ENCODE measurements at regions not wholly inside any gene's neighbourhood (a gene's known extent, or its start where the extent isn't known, plus 50 kb on each side); places are given as distances from the start of the nearest gene placed in this dataset.
"Not testable (repeated sequence)": the region's sequence is repeated elsewhere in the genome, so short reads cannot be mapped to it uniquely, and the experiment has no call there.

DNA sequence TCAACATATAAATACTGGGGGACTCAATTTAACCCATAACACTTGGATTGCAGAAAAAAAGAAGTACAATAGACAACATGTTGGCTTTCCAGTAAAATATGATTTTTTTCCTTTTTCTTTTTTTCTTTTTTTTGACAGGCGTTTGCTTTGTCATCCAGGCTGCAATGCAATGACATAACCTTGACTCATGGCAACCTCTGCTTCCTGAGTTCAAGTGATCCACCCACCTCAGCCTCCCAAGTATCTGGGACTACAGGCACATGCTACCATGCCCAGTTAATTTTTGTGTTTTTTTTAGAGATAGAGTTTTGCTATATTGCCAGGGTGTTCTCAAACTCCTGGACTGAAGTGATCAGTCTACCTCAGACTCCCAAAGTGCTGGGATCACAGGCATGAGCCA lies 1512.0 kb upstream of the PRMT6 start:
- H3K4me1 ChIP-seq (ENCODE audit: control insufficient read depth in 3 of 3, insufficient read depth in 2 of 3, low read depth in 1 of 3, low read length in 2 of 3), result no peaks in the 10 kb centered on the region
- no peaks in the 10 kb centered on the region for H3K9me3 ChIP-seq (ENCODE audit: control insufficient read depth in 2 of 2, insufficient read depth in 1 of 2, low read depth in 1 of 2, low read length in 1 of 2)
- H3K27me3 ChIP-seq (ENCODE audit: control insufficient read depth in 3 of 3, insufficient read depth in 3 of 3, low read length in 3 of 3), result no peaks in the 10 kb centered on the region
- no peak for FAIRE-seq
- DNase-seq, result no peak
- WGBS, 3 donors, result 62 to 69% (median 68%) methylated on average over 1 of the region's 1 CpG
- H3K4me3 ChIP-seq (ENCODE audit: low read depth in 1 of 3, low read length in 3 of 3), result no peak overlapping the region
- no peak overlapping the region for H3K27ac ChIP-seq (ENCODE audit: low read depth in 1 of 3, low read length in 2 of 3)
- H3K36me3 ChIP-seq (ENCODE audit: control insufficient read depth in 3 of 3, insufficient read depth in 2 of 3, low read depth in 1 of 3, low read length in 3 of 3), result no peaks in the 10 kb centered on the region

DNA sequence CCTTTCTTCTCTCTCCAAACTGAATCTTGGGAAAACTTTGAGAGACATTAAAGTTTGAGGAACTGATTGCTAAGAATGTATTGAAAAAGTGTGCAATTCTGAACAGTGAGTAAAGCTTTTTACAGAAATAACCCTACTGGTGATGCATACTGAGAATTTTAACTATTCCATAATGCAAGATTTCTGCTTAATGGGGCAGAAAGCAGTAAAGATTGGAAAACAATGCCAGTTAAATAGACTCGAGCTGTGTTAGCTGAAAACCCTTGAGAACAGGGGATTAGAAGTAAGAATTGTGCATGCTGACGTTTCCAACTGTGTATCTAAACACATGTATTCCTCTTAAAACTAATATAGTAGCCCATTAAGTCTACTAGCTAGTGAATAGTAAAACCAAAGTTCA lies 1500.2 kb upstream of the PRMT6 start:
- Histone ChIP-seq H3K27ac (ENCODE audit: low read depth in 1 of 3, low read length in 2 of 3) (no peak overlapping the region), H3K4me3 (ENCODE audit: low read depth in 1 of 3, low read length in 3 of 3) (no peak overlapping the region), H3K4me1 (ENCODE audit: control insufficient read depth in 3 of 3, insufficient read depth in 2 of 3, low read depth in 1 of 3, low read length in 2 of 3) (no peaks in the 10 kb centered on the region), H3K36me3 (ENCODE audit: control insufficient read depth in 3 of 3, insufficient read depth in 2 of 3, low read depth in 1 of 3, low read length in 3 of 3) (no peaks in the 10 kb centered on the region), H3K27me3 (ENCODE audit: control insufficient read depth in 3 of 3, insufficient read depth in 3 of 3, low read length in 3 of 3) (no peaks in the 10 kb centered on the region), H3K9me3 (ENCODE audit: control insufficient read depth in 2 of 2, insufficient read depth in 1 of 2, low read depth in 1 of 2, low read length in 1 of 2) (no peaks in the 10 kb centered on the region)
- FAIRE-seq (no peak), DNase-seq (no peak)
- WGBS, 3 donors, result 38 to 45% (median 42%) methylated on average over 2 of the region's 2 CpGs

DNA sequence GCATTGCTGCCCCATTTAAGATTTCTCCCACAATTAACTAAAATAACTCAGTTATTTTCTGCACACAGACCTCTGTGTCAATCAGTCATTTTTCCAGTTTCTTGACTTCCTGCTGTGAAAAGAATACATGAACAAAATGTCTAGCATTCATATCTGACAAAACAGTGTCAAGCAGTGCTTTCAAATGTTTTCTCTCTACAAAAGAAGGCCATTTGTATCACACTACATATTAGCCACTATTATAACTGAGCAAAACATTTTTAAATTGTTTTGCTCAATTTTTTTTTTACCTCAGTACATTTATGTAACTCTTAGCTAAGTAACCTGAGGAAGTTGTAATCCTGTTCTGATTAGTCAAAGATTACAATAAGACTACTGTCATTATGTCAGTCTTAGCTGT lies 1498.5 kb upstream of the PRMT6 start:
- no peaks in the 10 kb centered on the region for H3K4me1 ChIP-seq (ENCODE audit: control insufficient read depth in 3 of 3, insufficient read depth in 2 of 3, low read depth in 1 of 3, low read length in 2 of 3)
- H3K9me3 ChIP-seq (ENCODE audit: control insufficient read depth in 2 of 2, insufficient read depth in 1 of 2, low read depth in 1 of 2, low read length in 1 of 2), result no peaks in the 10 kb centered on the region
- no peak overlapping the region for H3K4me3 ChIP-seq (ENCODE audit: low read depth in 1 of 3, low read length in 3 of 3)
- no peaks in the 10 kb centered on the region for H3K27me3 ChIP-seq (ENCODE audit: control insufficient read depth in 3 of 3, insufficient read depth in 3 of 3, low read length in 3 of 3)
- no peak for FAIRE-seq
- no peaks in the 10 kb centered on the region for H3K36me3 ChIP-seq (ENCODE audit: control insufficient read depth in 3 of 3, insufficient read depth in 2 of 3, low read depth in 1 of 3, low read length in 3 of 3)
- no peak overlapping the region for H3K27ac ChIP-seq (ENCODE audit: low read depth in 1 of 3, low read length in 2 of 3)
- DNase-seq, result no peak

DNA sequence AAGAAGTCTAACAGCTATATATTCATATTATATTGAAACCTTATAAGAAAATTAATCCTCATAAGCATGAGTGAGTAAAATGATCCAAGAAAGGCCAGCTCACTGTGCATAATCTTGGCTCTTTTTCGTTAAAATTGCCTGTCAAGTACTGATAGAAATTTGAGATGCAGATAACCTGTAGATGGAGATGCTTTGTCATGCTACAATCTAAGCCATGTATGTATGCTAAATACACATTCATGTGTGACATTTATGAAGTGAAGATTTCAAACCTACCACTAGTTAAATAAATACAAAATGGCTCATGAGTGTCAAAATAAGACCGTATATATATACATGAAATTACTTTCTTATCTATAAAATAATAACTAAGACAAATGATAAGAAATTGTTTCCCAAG lies 1491.5 kb upstream of the PRMT6 start:
- FAIRE-seq, result no peak
- Histone ChIP-seq H3K9me3 (ENCODE audit: control insufficient read depth in 2 of 2, insufficient read depth in 1 of 2, low read depth in 1 of 2, low read length in 1 of 2) (no peaks in the 10 kb centered on the region), H3K4me3 (ENCODE audit: low read depth in 1 of 3, low read length in 3 of 3) (no peak overlapping the region), H3K36me3 (ENCODE audit: control insufficient read depth in 3 of 3, insufficient read depth in 2 of 3, low read depth in 1 of 3, low read length in 3 of 3) (no peaks in the 10 kb centered on the region), H3K27ac (ENCODE audit: low read depth in 1 of 3, low read length in 2 of 3) (no peak overlapping the region), H3K27me3 (ENCODE audit: control insufficient read depth in 3 of 3, insufficient read depth in 3 of 3, low read length in 3 of 3) (no peaks in the 10 kb centered on the region), H3K4me1 (ENCODE audit: control insufficient read depth in 3 of 3, insufficient read depth in 2 of 3, low read depth in 1 of 3, low read length in 2 of 3) (no peaks in the 10 kb centered on the region)
- DNase-seq, result no peak
- WGBS, 3 donors, result 26 to 38% (median 30%) methylated on average over 2 of the region's 2 CpGs

DNA sequence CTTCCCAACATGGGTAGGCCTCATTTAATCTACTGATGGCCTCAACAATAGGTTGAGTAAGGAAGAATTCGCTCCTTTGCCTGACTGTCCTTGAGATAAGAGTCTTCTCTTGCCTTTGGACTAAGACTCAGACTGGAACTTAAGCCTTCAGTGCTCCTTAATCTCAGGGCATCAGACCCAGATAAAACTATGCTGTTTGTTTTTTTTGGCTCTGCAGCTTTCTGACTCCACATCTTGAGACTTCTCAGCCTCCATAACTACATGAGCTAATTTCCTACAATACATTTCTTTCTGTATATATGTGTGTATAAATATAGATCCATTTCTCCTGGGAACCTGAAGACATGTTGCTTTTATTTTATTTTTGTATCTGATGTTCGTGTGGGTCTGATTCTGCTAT lies 1470.7 kb upstream of the PRMT6 start:
- Histone ChIP-seq H3K27ac (ENCODE audit: low read depth in 1 of 3, low read length in 2 of 3) (no peak overlapping the region), H3K4me1 (ENCODE audit: control insufficient read depth in 3 of 3, insufficient read depth in 2 of 3, low read depth in 1 of 3, low read length in 2 of 3) (no peaks in the 10 kb centered on the region), H3K9me3 (ENCODE audit: control insufficient read depth in 2 of 2, insufficient read depth in 1 of 2, low read depth in 1 of 2, low read length in 1 of 2) (no peaks in the 10 kb centered on the region), H3K36me3 (ENCODE audit: control insufficient read depth in 3 of 3, insufficient read depth in 2 of 3, low read depth in 1 of 3, low read length in 3 of 3) (no peaks in the 10 kb centered on the region), H3K27me3 (ENCODE audit: control insufficient read depth in 3 of 3, insufficient read depth in 3 of 3, low read length in 3 of 3) (no peaks in the 10 kb centered on the region), H3K4me3 (ENCODE audit: low read depth in 1 of 3, low read length in 3 of 3) (no peak overlapping the region)
- FAIRE-seq (no peak), DNase-seq (no peak)
- 29 to 64% (median 31%) methylated on average over 2 of the region's 2 CpGs for WGBS, 3 donors

DNA sequence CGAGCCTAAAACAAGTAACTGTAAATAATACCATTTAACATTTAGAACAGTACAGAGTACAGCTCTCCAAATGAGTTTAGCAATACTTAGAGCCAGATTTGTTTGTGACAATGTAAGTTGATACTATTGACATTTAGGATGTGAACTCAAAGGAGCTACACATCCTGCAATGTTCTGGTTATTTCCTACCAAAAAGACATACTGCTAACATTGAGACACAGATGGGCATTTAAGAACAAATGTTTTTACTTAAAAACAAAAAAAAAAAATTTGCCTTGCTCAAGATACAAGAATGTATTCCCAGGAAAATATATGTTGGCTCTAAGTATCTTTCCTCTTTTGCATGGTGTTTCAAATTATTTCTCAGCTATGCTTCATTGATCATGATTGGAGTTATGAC lies 1464.8 kb upstream of the PRMT6 start:
- no peak overlapping the region for H3K27ac ChIP-seq (ENCODE audit: low read depth in 1 of 3, low read length in 2 of 3)
- WGBS, 3 donors, result 16 to 45% (median 19%) methylated on average over 1 of the region's 1 CpG
- FAIRE-seq (no peak), DNase-seq (no peak)
- H3K4me1 ChIP-seq (ENCODE audit: control insufficient read depth in 3 of 3, insufficient read depth in 2 of 3, low read depth in 1 of 3, low read length in 2 of 3), result no peaks in the 10 kb centered on the region
- no peaks in the 10 kb centered on the region for H3K27me3 ChIP-seq (ENCODE audit: control insufficient read depth in 3 of 3, insufficient read depth in 3 of 3, low read length in 3 of 3)
- H3K4me3 ChIP-seq (ENCODE audit: low read depth in 1 of 3, low read length in 3 of 3), result no peak overlapping the region
- no peaks in the 10 kb centered on the region for H3K9me3 ChIP-seq (ENCODE audit: control insufficient read depth in 2 of 2, insufficient read depth in 1 of 2, low read depth in 1 of 2, low read length in 1 of 2)
- H3K36me3 ChIP-seq (ENCODE audit: control insufficient read depth in 3 of 3, insufficient read depth in 2 of 3, low read depth in 1 of 3, low read length in 3 of 3), result no peaks in the 10 kb centered on the region

DNA sequence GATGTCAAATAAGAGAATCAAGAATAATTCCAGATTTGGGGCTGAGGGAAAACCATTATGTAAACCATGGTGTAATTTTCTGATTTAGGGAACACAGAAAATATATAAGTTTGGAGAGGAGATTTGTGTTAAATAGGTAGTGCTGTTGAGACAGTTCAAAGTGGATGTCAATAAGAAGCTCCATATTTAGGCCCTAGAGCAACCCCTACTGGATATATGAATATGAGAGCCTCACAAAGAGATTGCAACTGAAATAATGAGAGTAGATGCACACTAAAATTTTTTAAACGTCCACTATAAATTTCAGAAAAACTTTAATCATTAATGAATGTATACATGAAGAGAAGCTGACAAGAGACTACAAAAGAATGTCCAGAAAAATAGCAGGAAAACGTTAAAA lies 1447.8 kb upstream of the PRMT6 start:
- DNase-seq (no peak), FAIRE-seq (no peak)
- no peak overlapping the region for H3K27ac ChIP-seq (ENCODE audit: low read depth in 1 of 3, low read length in 2 of 3)
- no peak overlapping the region for H3K4me3 ChIP-seq (ENCODE audit: low read depth in 1 of 3, low read length in 3 of 3)
- no peaks in the 10 kb centered on the region for H3K4me1 ChIP-seq (ENCODE audit: control insufficient read depth in 3 of 3, insufficient read depth in 2 of 3, low read depth in 1 of 3, low read length in 2 of 3)
- no peaks in the 10 kb centered on the region for H3K36me3 ChIP-seq (ENCODE audit: control insufficient read depth in 3 of 3, insufficient read depth in 2 of 3, low read depth in 1 of 3, low read length in 3 of 3)
- no peaks in the 10 kb centered on the region for H3K9me3 ChIP-seq (ENCODE audit: control insufficient read depth in 2 of 2, insufficient read depth in 1 of 2, low read depth in 1 of 2, low read length in 1 of 2)
- H3K27me3 ChIP-seq (ENCODE audit: control insufficient read depth in 3 of 3, insufficient read depth in 3 of 3, low read length in 3 of 3), result no peaks in the 10 kb centered on the region
- WGBS, 3 donors, result 39 to 43% (median 39%) methylated on average over 2 of the region's 2 CpGs

DNA sequence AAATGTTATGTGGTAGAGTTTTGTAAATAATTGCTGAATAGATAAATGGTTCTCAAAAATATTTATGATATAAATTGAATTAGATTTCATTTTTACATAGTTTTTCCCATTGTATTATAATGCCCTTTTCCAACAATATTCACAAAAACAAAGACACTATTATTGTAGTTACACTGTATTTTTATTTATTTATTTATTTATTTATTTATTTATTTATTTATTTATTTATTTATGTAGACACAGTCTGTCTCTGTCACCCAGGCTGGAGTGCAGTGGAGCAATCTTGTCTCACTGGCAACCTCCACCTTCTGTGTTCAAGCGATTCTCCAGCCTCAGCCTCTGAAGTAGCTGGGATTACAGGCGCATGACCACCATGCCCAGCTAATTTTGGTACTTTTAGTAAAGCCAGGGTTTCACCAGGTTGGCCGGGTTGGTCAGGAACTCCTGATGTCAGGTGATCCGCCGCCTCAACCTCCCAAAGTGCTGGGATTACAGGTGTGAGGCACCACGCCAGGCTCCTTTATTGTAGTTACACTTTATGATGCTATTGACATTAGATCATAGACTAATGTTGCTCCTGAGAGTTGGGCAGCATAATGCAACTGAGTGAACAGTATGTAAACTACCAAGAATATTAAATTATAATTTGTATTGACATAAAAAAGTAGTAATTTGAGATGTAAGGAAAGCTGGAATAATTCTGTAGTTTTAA lies 1430.0 kb upstream of the PRMT6 start:
- H3K4me3 ChIP-seq (ENCODE audit: low read depth in 1 of 3, low read length in 3 of 3), result no peak overlapping the region
- FAIRE-seq (no peak), DNase-seq (no peak)
- no peaks in the 10 kb centered on the region for H3K36me3 ChIP-seq (ENCODE audit: control insufficient read depth in 3 of 3, insufficient read depth in 2 of 3, low read depth in 1 of 3, low read length in 3 of 3)
- peaks cover 0 to 7% of the 10 kb centered on the region in 2 donors for H3K9me3 ChIP-seq (ENCODE audit: control insufficient read depth in 2 of 2, insufficient read depth in 1 of 2, low read depth in 1 of 2, low read length in 1 of 2)
- H3K27me3 ChIP-seq (ENCODE audit: control insufficient read depth in 3 of 3, insufficient read depth in 3 of 3, low read length in 3 of 3), result no peaks in the 10 kb centered on the region
- no peaks in the 10 kb centered on the region for H3K4me1 ChIP-seq (ENCODE audit: control insufficient read depth in 3 of 3, insufficient read depth in 2 of 3, low read depth in 1 of 3, low read length in 2 of 3)
- no peak overlapping the region for H3K27ac ChIP-seq (ENCODE audit: low read depth in 1 of 3, low read length in 2 of 3)
- 33 to 69% (median 52%) methylated on average over 6 of the region's 6 CpGs for WGBS, 3 donors

DNA sequence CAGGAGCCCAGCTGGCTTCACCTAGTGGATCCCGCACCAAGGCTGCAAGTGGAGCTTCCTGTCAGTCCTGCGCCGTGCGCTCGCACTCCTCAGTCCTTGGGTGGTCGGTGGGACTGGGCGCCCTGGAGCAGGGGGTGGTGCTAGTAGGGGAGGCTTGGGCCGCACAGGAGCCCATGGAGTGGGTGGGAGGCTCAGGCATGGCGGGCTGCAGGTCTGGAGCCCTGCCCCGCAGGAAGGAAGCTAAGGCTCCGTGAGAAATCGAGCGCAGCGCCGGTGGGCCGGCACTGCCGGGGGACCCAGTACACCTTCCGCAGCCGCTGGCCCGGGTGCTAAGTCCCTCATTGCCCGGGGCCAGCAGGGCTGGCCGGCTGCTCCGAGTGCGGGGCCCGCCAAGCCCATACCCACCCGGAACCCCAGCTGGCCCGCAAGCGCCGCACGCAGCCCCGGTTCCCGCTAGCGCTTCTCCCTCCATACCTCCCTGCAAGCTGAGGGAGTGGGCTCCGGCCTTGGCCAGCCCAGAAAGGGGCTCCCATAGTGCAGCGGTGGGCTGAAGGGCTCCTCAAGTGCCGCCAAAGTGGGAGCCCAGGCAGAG lies 1425.2 kb upstream of the PRMT6 start:
- WGBS, 3 donors, result 95 to 98% (median 97%) methylated on average over 21 to 36 of the region's 36 CpGs
- H3K27me3 ChIP-seq (ENCODE audit: control insufficient read depth in 3 of 3, insufficient read depth in 3 of 3, low read length in 3 of 3); DNase-seq; H3K27ac ChIP-seq (ENCODE audit: low read depth in 1 of 3, low read length in 2 of 3); H3K4me3 ChIP-seq (ENCODE audit: low read depth in 1 of 3, low read length in 3 of 3); H3K9me3 ChIP-seq (ENCODE audit: control insufficient read depth in 2 of 2, insufficient read depth in 1 of 2, low read depth in 1 of 2, low read length in 1 of 2); H3K36me3 ChIP-seq (ENCODE audit: control insufficient read depth in 3 of 3, insufficient read depth in 2 of 3, low read depth in 1 of 3, low read length in 3 of 3); H3K4me1 ChIP-seq (ENCODE audit: control insufficient read depth in 3 of 3, insufficient read depth in 2 of 3, low read depth in 1 of 3, low read length in 2 of 3); FAIRE-seq: not testable (repeated sequence)
